ENCODE measurements at regions not wholly inside any gene's neighbourhood (a gene's known extent, or its start where the extent isn't known, plus 50 kb on each side); places are given as distances from the start of the nearest gene placed in this dataset.

DNA sequence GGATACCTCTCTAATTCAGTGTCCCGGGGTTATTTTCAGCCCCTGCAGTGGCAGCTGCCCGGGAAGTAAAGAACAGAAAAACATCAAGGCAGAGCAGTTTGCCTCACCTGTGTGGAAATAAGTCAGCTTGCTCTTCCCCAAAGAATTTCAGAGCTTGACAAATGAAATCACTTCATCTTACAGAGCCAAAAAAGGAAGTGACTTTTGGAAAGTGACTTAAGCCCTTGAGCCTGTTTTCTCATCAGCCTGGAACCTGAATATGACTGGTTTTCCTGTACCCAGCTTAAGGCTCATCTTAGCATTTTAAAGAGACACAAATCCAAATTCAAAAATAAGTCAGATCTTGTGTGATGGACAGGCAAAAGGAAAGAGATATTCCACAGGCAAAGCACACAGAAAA lies 211.6 kb downstream of the RCHY1 start:
- TF ChIP-seq, protein P1, sequence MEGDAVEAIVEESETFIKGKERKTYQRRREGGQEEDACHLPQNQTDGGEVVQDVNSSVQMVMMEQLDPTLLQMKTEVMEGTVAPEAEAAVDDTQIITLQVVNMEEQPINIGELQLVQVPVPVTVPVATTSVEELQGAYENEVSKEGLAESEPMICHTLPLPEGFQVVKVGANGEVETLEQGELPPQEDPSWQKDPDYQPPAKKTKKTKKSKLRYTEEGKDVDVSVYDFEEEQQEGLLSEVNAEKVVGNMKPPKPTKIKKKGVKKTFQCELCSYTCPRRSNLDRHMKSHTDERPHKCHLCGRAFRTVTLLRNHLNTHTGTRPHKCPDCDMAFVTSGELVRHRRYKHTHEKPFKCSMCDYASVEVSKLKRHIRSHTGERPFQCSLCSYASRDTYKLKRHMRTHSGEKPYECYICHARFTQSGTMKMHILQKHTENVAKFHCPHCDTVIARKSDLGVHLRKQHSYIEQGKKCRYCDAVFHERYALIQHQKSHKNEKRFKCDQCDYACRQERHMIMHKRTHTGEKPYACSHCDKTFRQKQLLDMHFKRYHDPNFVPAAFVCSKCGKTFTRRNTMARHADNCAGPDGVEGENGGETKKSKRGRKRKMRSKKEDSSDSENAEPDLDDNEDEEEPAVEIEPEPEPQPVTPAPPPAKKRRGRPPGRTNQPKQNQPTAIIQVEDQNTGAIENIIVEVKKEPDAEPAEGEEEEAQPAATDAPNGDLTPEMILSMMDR (IDR thresholded peaks at IDR 0.05), result no peak
- no peaks in the 10 kb centered on the region for H3K27me3 ChIP-seq (ENCODE audit: insufficient read depth in 3 of 3, low read length in 2 of 3)
- no peak for ATAC-seq

DNA sequence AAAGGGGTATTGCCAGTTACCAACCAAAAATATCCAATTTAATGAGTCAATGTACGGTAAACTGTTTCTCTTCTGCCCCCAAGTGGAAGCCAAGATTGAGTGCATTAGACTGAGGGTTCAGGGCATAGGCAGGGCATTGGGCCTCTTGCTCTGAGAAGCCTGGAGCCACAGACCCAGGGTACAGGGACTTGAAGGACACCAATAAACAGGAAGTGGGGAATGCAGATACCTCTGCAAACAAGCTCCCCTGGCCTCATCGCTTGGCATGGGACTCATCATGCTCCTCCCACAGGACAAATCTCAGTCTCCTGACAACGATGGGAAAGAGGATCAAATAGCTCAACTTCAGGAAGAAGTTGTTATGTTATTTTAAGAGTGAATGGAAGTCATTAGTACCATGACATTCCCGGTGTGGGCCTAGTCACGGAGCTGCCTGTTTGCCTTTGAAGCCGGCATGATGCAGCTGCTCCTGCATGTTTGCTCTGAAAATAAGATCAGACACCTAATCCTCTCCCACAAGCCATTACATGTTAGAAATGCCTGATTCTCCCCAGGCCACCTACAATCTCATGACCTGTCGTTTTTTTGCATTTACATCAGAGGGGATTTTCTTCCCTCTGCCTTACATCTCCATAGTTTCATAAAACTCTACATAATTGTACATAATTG lies 224.2 kb downstream of the RCHY1 start:
- H3K4me1 ChIP-seq, result no peaks in the 10 kb centered on the region
- no peak overlapping the region for H3K4me3 ChIP-seq
- WGBS, 3 donors, result 18 to 24% (median 22%) methylated on average over 7 of the region's 7 CpGs
- no peak for DNase-seq
- H3K27ac ChIP-seq, result no peak overlapping the region
- no peaks in the 10 kb centered on the region for H3K9me3 ChIP-seq
- intact Hi-C loops (cut with DNase I), result no loop called here
- no peaks in the 10 kb centered on the region for H3K36me3 ChIP-seq (ENCODE audit: insufficient read depth in 1 of 2, low read depth in 1 of 2)
- TF ChIP-seq, protein P1 (IDR thresholded peaks at IDR 0.05), result peak; percentile 11
- no peak for ATAC-seq
- H3K27me3 ChIP-seq (ENCODE audit: insufficient read depth in 3 of 3, low read length in 2 of 3), result no peaks in the 10 kb centered on the region

More for the DNA sequence above, 211.6 kb downstream of the RCHY1 start:
- intact Hi-C loops (cut with DNase I), result no loop called here
- Histone ChIP-seq H3K4me1 (no peaks in the 10 kb centered on the region), H3K27ac (no peak overlapping the region), H3K4me3 (no peak overlapping the region), H3K9me3 (no peaks in the 10 kb centered on the region), H3K36me3 (ENCODE audit: insufficient read depth in 1 of 2, low read depth in 1 of 2) (no peaks in the 10 kb centered on the region)
- no peak for DNase-seq
- WGBS, 3 donors, result 46 to 54% (median 48%) methylated on average over 2 of the region's 2 CpGs

DNA sequence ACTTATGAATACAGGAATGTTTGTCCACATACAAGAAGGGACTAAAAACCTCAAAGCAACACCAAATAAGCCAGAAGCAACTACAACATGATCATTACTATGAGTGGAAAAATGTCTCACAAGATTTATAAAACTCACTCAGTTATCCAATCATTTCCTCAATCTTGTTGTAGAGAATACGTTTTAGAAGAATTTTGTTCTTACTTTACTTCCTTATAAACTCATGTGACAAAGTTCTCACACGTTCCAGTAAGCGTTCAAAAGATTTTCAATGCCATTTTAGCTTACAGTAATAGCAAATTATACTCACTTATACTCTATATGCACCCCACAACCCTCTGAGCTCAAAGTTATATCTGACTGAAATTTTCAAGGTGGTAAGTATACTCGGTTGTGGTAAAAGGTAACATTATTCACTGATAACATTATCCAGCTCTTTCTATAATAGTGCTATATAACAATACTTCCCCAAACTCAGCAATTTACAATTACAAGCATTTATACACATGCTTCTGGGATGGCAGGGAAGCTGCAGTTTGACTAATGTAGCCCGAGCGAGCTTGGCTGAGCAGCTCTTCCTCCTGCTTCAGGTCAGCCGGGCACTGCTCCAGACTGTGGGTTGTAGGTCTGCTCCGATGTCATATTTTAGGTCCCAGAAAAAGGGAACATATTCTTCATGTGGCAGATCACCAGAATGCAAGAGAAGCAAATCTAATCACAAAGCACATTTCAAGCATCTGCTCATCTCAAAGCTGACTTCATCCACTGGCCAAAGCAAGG lies 226.3 kb downstream of the RCHY1 start:
- TF ChIP-seq, protein P1 (IDR thresholded peaks at IDR 0.05), result no peak
- no peaks in the 10 kb centered on the region for H3K27me3 ChIP-seq (ENCODE audit: insufficient read depth in 3 of 3, low read length in 2 of 3)
- no peaks in the 10 kb centered on the region for H3K9me3 ChIP-seq
- H3K36me3 ChIP-seq (ENCODE audit: insufficient read depth in 1 of 2, low read depth in 1 of 2), result no peaks in the 10 kb centered on the region
- ATAC-seq (no peak), DNase-seq (no peak)
- H3K4me1 ChIP-seq, result no peaks in the 10 kb centered on the region
- intact Hi-C loops (cut with DNase I), result no loop called here
- H3K4me3 ChIP-seq, result no peak overlapping the region
- H3K27ac ChIP-seq, result no peak overlapping the region
- 43 to 47% (median 46%) methylated on average over 8 of the region's 8 CpGs for WGBS, 3 donors

DNA sequence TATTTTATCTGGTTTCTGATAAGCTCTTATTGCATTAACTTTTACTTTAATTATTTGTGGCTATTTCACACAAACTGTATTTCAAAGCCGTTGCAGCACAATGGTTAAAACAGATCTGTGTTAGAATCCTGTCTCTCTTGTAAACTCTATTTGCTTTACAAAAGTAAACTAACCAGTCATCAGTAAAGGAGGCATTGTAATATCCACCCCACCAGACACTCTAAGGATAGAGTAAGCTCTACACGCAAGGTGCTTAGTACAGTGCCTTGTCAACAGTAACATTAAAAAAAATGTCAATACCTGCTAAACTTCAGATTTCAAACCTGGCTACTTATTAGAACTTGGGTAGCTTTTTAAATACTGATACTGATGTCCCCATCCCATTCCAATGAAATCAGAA lies 228.4 kb downstream of the RCHY1 start:
- H3K27me3 ChIP-seq (ENCODE audit: insufficient read depth in 3 of 3, low read length in 2 of 3), result no peaks in the 10 kb centered on the region
- H3K36me3 ChIP-seq (ENCODE audit: insufficient read depth in 1 of 2, low read depth in 1 of 2), result no peaks in the 10 kb centered on the region
- H3K9me3 ChIP-seq, result no peaks in the 10 kb centered on the region
- H3K27ac ChIP-seq, result no peak overlapping the region
- no peak overlapping the region for H3K4me3 ChIP-seq
- TF ChIP-seq, protein P1 (IDR thresholded peaks at IDR 0.05), result no peak
- DNase-seq (no peak), ATAC-seq (no peak)
- WGBS, 3 donors, result 88 to 93% (median 90%) methylated on average over 2 of the region's 2 CpGs
- no peaks in the 10 kb centered on the region for H3K4me1 ChIP-seq
- intact Hi-C loops (cut with DNase I), result no loop called here

Data from psoas muscle (tissue), 7 donors.